HG02973 (cell line): ENCODE measurements at regions not wholly inside any gene's neighbourhood (a gene's known extent, or its start where the extent isn't known, plus 50 kb on each side); places are given as distances from the start of the nearest gene placed in this dataset.
A peak's percentile ranks its signal among the peaks of the same experiment; 100 is the strongest.
"Not testable (repeated sequence)": the region's sequence is repeated elsewhere in the genome, so short reads cannot be mapped to it uniquely, and the experiment has no call there.

ENCODE experiments used
- ATAC-seq: cut with Tn5 transposase; IDR thresholded peaks from one replicate; pipeline ENCODE4 v1.9.1; 2021; ENCODE audit warnings: moderate library complexity; ENCODE audit not compliant: unreplicated experiment

- ATAC-seq, result peak; percentile 93
Observed at GRCh38 chr7:104956753-104957450, 57.1 kb upstream of the KMT2E start.

GRCh38 chr7:104958371-104958865 is 55.6 kb upstream of the KMT2E start:
- no peak for ATAC-seq

GRCh38 chr7:104959483-104959882 is 54.5 kb upstream of the KMT2E start:
- ATAC-seq, result not testable (repeated sequence)

- ATAC-seq, result no peak
Observed at GRCh38 chr7:104960741-104961448, 53.1 kb upstream of the KMT2E start.

- ATAC-seq, result no peak
Observed at GRCh38 chr7:104961821-104962220, 52.2 kb upstream of the KMT2E start.

- ATAC-seq, result no peak
Observed at GRCh38 chr7:104962781-104963180, 51.2 kb upstream of the KMT2E start.

GRCh38 chr7:104963378-104963990 is 50.5 kb upstream of the KMT2E start:
- ATAC-seq, result no peak

GRCh38 chr7:104963991-104964385 is 50.0 kb upstream of the KMT2E start:
- ATAC-seq, result no peak
